Lower lobe of right lung (tissue), 2 donors: ENCODE measurements at regions not wholly inside any gene's neighbourhood (a gene's known extent, or its start where the extent isn't known, plus 50 kb on each side); places are given as distances from the start of the nearest gene placed in this dataset.

ENCODE experiments used
- ATAC-seq, 2 donors: fragments of 200-7000 bp; cut with Tn5 transposase; one replicate each; pipeline ENCODE4 v1.9.1; 2020 to 2022; ENCODE audit warnings: mild to moderate bottlenecking in 2 of 2, moderate library complexity in 2 of 2
- DNase-seq: peaks from one replicate; pipeline ENCODE4 v3.0.0-alpha.2; 2020
- H3K27ac ChIP-seq: fragments of 200-600 bp; one replicate; pipeline ENCODE4 v1.8.0; 2022
- H3K27me3 ChIP-seq: fragments of 200-600 bp; one replicate; pipeline ENCODE4 v1.8.0; 2022; ENCODE audit warnings: low read depth
- H3K36me3 ChIP-seq: fragments of 200-600 bp; one replicate; pipeline ENCODE4 v1.8.0; 2022; ENCODE audit warnings: mild to moderate bottlenecking
- H3K4me1 ChIP-seq: fragments of 200-600 bp; one replicate; pipeline ENCODE4 v1.8.0; 2022
- H3K4me3 ChIP-seq: fragments of 200-600 bp; one replicate; pipeline ENCODE4 v1.8.0; 2022; ENCODE audit warnings: mild to moderate bottlenecking
- H3K9me3 ChIP-seq: fragments of 200-600 bp; one replicate; pipeline ENCODE4 v1.8.0; 2022
- CTCF ChIP-seq: fragments of 200-600 bp; IDR thresholded peaks from one replicate; pipeline ENCODE4 v1.8.0; 2022; ENCODE audit warnings: antibody characterized with exemption, mild to moderate bottlenecking
- intact Hi-C: fragments of 100-400 bp; cut with DNase I; formaldehyde crosslinking; loops from one replicate; pipeline ENCODE4 v1.11.0; 2022
- donor health status: DM: no; HTN: yes; CAD: no; lungs with severe emphysema.

DNA sequence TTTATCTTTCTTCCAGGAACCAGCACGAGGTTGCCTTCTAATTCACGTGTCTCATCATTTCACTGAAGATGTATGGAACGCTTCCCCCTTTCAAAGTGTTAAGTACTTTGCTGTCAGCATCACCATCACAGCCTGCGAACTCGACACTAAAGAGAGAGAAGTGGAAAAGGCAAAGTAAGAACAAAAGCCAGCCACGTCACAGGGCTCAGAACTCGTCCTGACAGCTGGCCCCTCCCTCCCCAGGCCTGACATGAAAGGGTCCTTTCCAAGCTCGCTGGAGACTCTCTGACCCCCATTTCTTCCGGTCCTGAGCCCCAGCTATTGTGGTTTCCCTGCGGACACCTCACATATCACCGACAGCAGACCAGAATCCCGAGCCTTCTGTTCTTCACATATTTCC is 177.8 kb upstream of the NTM start:
- Histone ChIP-seq H3K27ac (no peak overlapping the region), H3K36me3 (no peaks in the 10 kb centered on the region), H3K27me3 (no peaks in the 10 kb centered on the region), H3K9me3 (no peaks in the 10 kb centered on the region), H3K4me3 (no peak overlapping the region), H3K4me1 (peaks cover 8% of the 10 kb centered on the region)
- no peak for ATAC-seq
- DNase-seq: no peak
- intact Hi-C loops: no loop called here
- no peak for TF ChIP-seq CTCF

DNA sequence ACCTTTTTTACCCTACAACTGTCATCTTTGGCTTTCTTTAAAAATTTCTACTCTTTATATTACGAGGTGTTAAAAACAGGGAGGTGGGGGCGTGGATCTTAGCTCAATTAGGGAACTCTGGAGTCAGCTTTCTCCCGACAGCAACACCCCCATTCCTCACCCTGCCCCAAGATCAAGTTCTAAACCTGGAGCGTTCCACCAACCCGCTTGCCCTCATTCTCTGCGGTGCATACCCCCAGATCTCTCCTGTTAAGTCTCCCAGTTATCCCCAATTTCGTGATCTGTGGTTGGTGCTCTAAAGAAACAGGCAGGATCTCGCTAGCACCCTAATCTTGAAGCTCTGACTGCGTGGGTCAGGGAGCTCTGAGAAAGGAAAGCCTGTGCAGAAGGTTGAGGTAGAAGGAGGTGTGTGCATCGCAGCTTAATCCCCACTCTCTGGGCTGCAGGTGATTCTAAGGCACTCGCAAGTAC is 177.3 kb upstream of the NTM start:
- ATAC-seq (no peak), DNase-seq (no peak)
- Histone ChIP-seq H3K4me1 (peaks cover 8% of the 10 kb centered on the region), H3K9me3 (no peaks in the 10 kb centered on the region), H3K4me3 (no peak overlapping the region), H3K27ac (no peak overlapping the region), H3K27me3 (no peaks in the 10 kb centered on the region), H3K36me3 (no peaks in the 10 kb centered on the region)
- no peak for TF ChIP-seq CTCF
- intact Hi-C loops: no loop called here

GRCh38 chr11:131194726-131195125 is 175.7 kb upstream of the NTM start:
- no peak overlapping the region for H3K27ac ChIP-seq
- DNase-seq (no peak), ATAC-seq (no peak)
- intact Hi-C loops: no loop called here
- H3K36me3 ChIP-seq: no peaks in the 10 kb centered on the region
- H3K9me3 ChIP-seq: no peaks in the 10 kb centered on the region
- no peak for TF ChIP-seq CTCF
- no peaks in the 10 kb centered on the region for H3K27me3 ChIP-seq
- peaks cover 8% of the 10 kb centered on the region for H3K4me1 ChIP-seq
- H3K4me3 ChIP-seq: no peak overlapping the region

DNA sequence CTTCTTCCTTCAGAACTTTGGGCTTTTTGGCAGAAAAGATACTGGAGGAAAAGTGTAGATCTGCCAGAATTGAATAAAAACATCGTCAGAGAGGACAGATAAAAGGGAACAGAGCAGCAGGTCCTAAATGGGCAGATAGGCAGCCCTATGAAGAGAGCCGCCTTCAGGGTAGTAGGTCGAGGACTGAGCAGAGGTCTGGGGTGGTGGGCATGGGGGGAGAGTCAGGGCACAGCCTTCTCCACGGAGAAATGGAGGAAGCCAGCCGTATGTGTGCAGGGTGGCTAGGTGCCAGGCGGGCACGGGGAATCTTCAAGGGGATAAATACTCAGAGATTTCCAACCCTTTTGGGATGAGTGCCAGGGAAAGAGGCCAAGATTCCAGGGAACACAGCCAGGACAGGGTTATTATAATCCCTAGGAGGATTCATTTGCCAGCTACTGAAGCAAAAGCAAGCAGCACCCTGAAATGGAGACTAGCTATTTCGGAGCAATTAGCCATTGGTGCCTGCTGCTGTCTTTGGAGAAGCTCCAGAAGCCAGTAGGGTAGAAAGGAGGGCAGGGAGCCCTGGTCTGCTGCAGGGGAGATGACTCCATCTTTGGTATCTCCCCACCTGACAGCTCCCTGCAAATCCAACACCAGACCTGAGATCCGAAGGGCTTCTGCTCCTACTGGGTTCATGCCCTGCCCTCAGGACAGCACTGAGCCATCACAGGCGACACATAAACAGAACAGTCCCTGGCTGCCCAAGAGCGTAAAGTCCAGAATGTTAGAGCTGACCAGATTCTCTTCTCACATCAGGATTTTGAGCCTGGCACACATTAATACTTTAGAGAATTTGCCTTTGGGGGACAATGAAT is 174.5 kb upstream of the NTM start:
- no peak for TF ChIP-seq CTCF
- Histone ChIP-seq H3K27me3 (no peaks in the 10 kb centered on the region), H3K4me3 (peak overlapping the region; percentile 19), H3K36me3 (no peaks in the 10 kb centered on the region), H3K4me1 (peaks cover 8% of the 10 kb centered on the region), H3K27ac (no peak overlapping the region), H3K9me3 (no peaks in the 10 kb centered on the region)
- ATAC-seq (peak; percentile 40 to 60), DNase-seq (peak; percentile 61)
- intact Hi-C loops: no loop called here

GRCh38 chr11:131198161-131199014 is 172.0 kb upstream of the NTM start:
- Histone ChIP-seq H3K27me3 (no peaks in the 10 kb centered on the region), H3K36me3 (no peaks in the 10 kb centered on the region), H3K4me1 (peaks cover 8% of the 10 kb centered on the region), H3K27ac (no peak overlapping the region), H3K9me3 (no peaks in the 10 kb centered on the region), H3K4me3 (no peak overlapping the region)
- ATAC-seq: no peak
- no peak for TF ChIP-seq CTCF
- intact Hi-C loops: no loop called here
- DNase-seq: no peak
